Dedifferentiated amniotic fluid mesenchymal stem cell (primary cell): ENCODE measurements at regions not wholly inside any gene's neighbourhood (a gene's known extent, or its start where the extent isn't known, plus 50 kb on each side); places are given as distances from the start of the nearest gene placed in this dataset.
"Not testable (repeated sequence)": the region's sequence is repeated elsewhere in the genome, so short reads cannot be mapped to it uniquely, and the experiment has no call there.

Source experiments
- DNase-seq: peaks from one replicate; pipeline ENCODE4 v3.0.0-alpha.2; 2016; ENCODE audit errors: extremely low spot score

GRCh38 chr10:57689596-57690297 lies 577.9 kb downstream of the IPMK start:
- no peak for DNase-seq

- no peak for DNase-seq
Measured at GRCh38 chr10:57679916-57680315, 587.8 kb downstream of the IPMK start.

GRCh38 chr10:57675125-57675524 lies 592.6 kb downstream of the IPMK start:
- no peak for DNase-seq

GRCh38 chr10:57673446-57673960 lies 594.2 kb downstream of the IPMK start:
- no peak for DNase-seq

GRCh38 chr10:57664815-57665214 lies 602.9 kb downstream of the IPMK start:
- no peak for DNase-seq

- DNase-seq, result no peak
Measured at GRCh38 chr10:57663401-57663800, 604.3 kb downstream of the IPMK start.

- no peak for DNase-seq
Measured at GRCh38 chr10:57661206-57661605, 606.5 kb downstream of the IPMK start.

- peak; percentile 52 for DNase-seq
Measured at GRCh38 chr10:57657164-57657765, 610.4 kb downstream of the IPMK start.

GRCh38 chr10:57654856-57655255 lies 612.8 kb downstream of the IPMK start:
- no peak for DNase-seq

GRCh38 chr10:57645108-57645507 lies 622.6 kb downstream of the IPMK start:
- not testable (repeated sequence) for DNase-seq

GRCh38 chr10:57638411-57638810 lies 629.3 kb downstream of the IPMK start:
- no peak for DNase-seq

- no peak for DNase-seq
Measured at GRCh38 chr10:57628592-57629284, 639.0 kb downstream of the IPMK start.

GRCh38 chr10:57627642-57628178 lies 640.0 kb downstream of the IPMK start:
- DNase-seq, result no peak

GRCh38 chr10:57624856-57625592 lies 642.7 kb downstream of the IPMK start:
- no peak for DNase-seq

GRCh38 chr10:57624066-57624465 lies 643.6 kb downstream of the IPMK start:
- DNase-seq, result no peak

- DNase-seq, result no peak
Measured at GRCh38 chr10:57621466-57621865, 646.2 kb downstream of the IPMK start.

GRCh38 chr10:57605948-57606485 lies 661.7 kb downstream of the IPMK start:
- no peak for DNase-seq

- no peak for DNase-seq
Measured at GRCh38 chr10:57599440-57599839, 668.3 kb downstream of the IPMK start.

GRCh38 chr10:57593983-57594573 lies 673.6 kb downstream of the IPMK start:
- DNase-seq, result no peak

- DNase-seq, result no peak
Measured at GRCh38 chr10:57579926-57580325, 687.8 kb downstream of the IPMK start.

GRCh38 chr10:57562211-57562610 lies 705.5 kb downstream of the IPMK start:
- no peak for DNase-seq
